PC-3 (cell line): ENCODE measurements at regions not wholly inside any gene's neighbourhood (a gene's known extent, or its start where the extent isn't known, plus 50 kb on each side); places are given as distances from the start of the nearest gene placed in this dataset.

Experiments used
- CTCF ChIP-seq: fragments of 300-600 bp; sonication (generic); conservative IDR thresholded peaks from 2 replicates; pipeline ENCODE4 v1.5.1; 2017; ENCODE audit warnings: antibody characterized with exemption, low read depth, mild to moderate bottlenecking, low read length
- EZH2 ChIP-seq: fragments of 300-600 bp; sonication (generic); IDR thresholded peaks from one replicate; pipeline ENCODE4 v1.6.1; 2017; ENCODE audit warnings: antibody characterized with exemption, mild to moderate bottlenecking, low read length; ENCODE audit not compliant: unreplicated experiment
- EZH2phosphoT487 ChIP-seq: fragments of 300-600 bp; sonication (generic); IDR thresholded peaks from 2 replicates; pipeline ENCODE4 v1.6.1; 2018; ENCODE audit warnings: mild to moderate bottlenecking, antibody characterized with exemption, low read length, borderline replicate concordance

DNA sequence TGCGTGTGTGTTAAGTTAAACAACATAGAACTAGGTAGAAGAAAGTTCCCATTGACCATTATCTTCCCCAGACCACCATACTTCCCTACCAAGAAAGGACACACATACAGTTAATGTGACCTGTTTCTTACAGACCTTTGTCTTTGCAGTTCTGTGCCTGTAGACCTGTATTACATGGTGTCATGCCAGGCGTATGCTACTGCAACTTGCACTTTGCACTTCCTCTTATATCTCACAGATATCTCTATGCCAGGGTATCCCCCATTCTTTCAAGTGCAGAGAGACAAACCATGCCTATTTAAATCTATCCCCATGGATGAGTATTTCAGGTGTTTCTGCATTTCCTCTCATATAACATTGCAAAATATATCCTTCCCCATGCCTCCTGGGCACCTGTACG, 136.8 kb upstream of the PKDCC start:
- no peak for TF ChIP-seq EZH2
- TF ChIP-seq CTCF = no peak
- no peak for TF ChIP-seq EZH2phosphoT487
